H54 (cell line): ENCODE measurements at regions not wholly inside any gene's neighbourhood (a gene's known extent, or its start where the extent isn't known, plus 50 kb on each side); places are given as distances from the start of the nearest gene placed in this dataset.

Experiments
- DNase-seq: peaks from one replicate; pipeline ENCODE4 v3.0.0; 2011; ENCODE audit warnings: low spot score, mixed read lengths; ENCODE audit not compliant: insufficient read length
- FAIRE-seq: peaks from 3 replicates; lab custom pipeline; 2011; peaks lifted over from hg19 to GRCh38; lab: Jason Lieb, UNC
- POLR2A ChIP-seq: IDR thresholded peaks from 2 replicates; pipeline ENCODE4 v1.6.1; 2011; ENCODE audit warnings: low read depth, mild to moderate bottlenecking, low read length

DNA sequence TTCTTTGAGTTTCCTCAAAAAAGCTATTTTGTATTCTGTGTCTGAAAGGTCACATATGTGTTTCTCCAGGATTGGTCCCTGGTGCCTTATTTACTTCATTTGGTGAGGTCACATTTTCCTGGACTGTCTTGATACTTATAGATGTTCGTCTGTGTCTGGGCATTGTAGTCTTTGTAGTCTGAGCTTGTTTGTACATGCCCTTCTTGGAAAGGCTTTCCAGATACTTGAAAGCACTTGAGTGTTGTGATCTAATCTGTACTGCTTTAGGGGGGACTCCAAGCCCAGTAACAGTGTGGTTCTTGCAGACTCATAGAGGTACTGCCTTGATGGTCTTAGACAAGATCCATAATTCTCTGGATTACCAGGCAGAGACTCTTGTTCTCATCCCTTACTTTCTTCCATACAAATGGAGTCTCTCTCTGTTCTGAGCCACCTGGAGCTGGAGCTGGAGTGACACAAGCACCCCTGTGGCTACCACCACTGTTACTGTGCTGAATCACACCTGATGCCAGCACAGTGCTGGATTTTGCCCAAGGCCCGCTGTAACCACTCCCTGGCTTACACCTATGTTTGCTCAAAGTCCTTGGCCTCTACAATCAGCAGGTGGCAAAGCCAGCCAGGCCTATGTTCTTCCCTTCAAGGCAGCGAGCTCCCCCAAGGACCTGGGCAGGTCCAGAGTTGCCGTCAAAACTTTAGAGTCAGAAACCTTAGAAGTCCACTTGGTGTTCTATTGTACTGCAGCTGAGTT is 72.3 kb upstream of the EFHC2 start:
- FAIRE-seq (no peak), DNase-seq (no peak)
- TF ChIP-seq POLR2A, result no peak

DNA sequence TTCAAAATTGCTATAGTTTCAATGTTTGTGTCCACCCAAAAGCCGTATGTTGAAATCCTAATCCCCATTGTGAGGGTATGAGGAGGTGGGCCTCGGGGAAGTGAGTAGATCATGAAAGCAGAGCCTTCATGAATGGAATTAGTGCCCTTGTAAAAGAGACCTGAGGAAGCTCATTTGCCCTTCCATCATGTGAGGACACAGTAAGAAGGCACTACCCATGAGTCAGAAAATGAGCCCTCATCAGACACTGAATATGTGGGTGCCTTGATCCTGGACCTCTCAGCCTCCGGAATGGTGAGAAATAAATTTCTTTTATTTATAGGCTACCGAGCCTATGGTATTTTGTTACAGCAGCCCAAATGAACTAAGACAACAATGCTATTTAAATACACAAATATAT is 57.7 kb upstream of the EFHC2 start:
- DNase-seq (no peak), FAIRE-seq (no peak)
- no peak for TF ChIP-seq POLR2A

DNA sequence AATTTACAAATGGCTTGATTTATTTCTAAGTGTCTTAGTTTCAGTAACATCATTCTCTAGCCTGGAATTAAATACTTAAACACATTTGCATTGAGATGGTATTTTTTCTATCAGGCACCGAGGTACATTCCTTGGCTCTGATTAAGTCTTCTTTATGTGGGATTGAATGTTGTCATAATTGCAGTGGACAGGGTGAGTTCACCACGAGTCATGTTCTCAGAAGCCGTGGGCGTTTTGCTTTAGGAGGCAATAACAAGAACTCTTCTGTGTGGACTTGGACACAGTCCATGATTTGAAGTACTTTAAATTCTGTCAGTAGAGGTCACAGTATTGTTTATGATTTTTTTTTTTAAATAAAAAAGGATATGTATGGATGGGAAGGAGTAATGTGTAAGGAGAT is 57.1 kb upstream of the EFHC2 start:
- DNase-seq (peak; percentile 6), FAIRE-seq (no peak)
- no peak for TF ChIP-seq POLR2A

DNA sequence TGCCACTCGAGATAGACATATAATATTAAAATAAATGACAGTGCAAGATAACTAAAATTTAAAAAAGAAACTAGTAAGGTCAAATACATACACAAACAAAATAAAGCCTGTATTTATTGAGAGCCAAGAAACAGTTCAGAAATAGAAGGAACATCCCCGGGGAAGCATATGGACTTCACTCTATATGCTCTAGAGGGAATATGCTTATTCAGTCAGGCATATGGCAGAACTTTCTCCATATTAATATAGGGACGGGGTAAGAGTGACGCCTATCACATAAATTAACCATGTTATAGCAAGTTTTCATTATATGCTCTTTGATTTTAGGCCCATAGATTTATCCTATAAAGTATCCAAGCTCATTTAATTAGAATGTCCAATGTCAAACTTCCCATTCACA is 56.7 kb upstream of the EFHC2 start:
- no peak for TF ChIP-seq POLR2A
- FAIRE-seq (no peak), DNase-seq (no peak)
